HG03432 (cell line): ENCODE measurements at regions not wholly inside any gene's neighbourhood (a gene's known extent, or its start where the extent isn't known, plus 50 kb on each side); places are given as distances from the start of the nearest gene placed in this dataset.

Source experiments
- ATAC-seq: cut with Tn5 transposase; IDR thresholded peaks from one replicate; pipeline ENCODE4 v1.9.1; 2021; ENCODE audit warnings: mild to moderate bottlenecking, moderate library complexity; ENCODE audit not compliant: unreplicated experiment

- ATAC-seq, result no peak
These were observed 240.3 kb upstream of the N4BP1 start for GRCh38 chr16:48850097-48850770.

- no peak for ATAC-seq
These were observed 236.3 kb upstream of the N4BP1 start for GRCh38 chr16:48846277-48846676.

- no peak for ATAC-seq
These were observed 235.3 kb upstream of the N4BP1 start for GRCh38 chr16:48845261-48845660.

GRCh38 chr16:48838349-48838748 lies 228.4 kb upstream of the N4BP1 start:
- no peak for ATAC-seq

GRCh38 chr16:48836636-48837035 lies 226.7 kb upstream of the N4BP1 start:
- ATAC-seq, result no peak

GRCh38 chr16:48836067-48836466 lies 226.1 kb upstream of the N4BP1 start:
- ATAC-seq, result no peak

GRCh38 chr16:48834576-48834975 lies 224.6 kb upstream of the N4BP1 start:
- ATAC-seq, result no peak

- no peak for ATAC-seq
These were observed 223.5 kb upstream of the N4BP1 start for GRCh38 chr16:48833461-48833860.

- no peak for ATAC-seq
These were observed 221.2 kb upstream of the N4BP1 start for GRCh38 chr16:48831076-48831722.

GRCh38 chr16:48829336-48830310 lies 219.6 kb upstream of the N4BP1 start:
- ATAC-seq, result no peak

GRCh38 chr16:48824271-48824670 lies 214.3 kb upstream of the N4BP1 start:
- ATAC-seq, result no peak

GRCh38 chr16:48822431-48822830 lies 212.5 kb upstream of the N4BP1 start:
- no peak for ATAC-seq

- no peak for ATAC-seq
These were observed 210.4 kb upstream of the N4BP1 start for GRCh38 chr16:48820379-48820778.

- no peak for ATAC-seq
These were observed 208.3 kb upstream of the N4BP1 start for GRCh38 chr16:48818257-48818656.

- ATAC-seq, result no peak
These were observed 207.1 kb upstream of the N4BP1 start for GRCh38 chr16:48817032-48817431.

- no peak for ATAC-seq
These were observed 206.4 kb upstream of the N4BP1 start for GRCh38 chr16:48816393-48816792.

- ATAC-seq, result no peak
These were observed 205.0 kb upstream of the N4BP1 start for GRCh38 chr16:48814994-48815393.

- no peak for ATAC-seq
These were observed 203.5 kb upstream of the N4BP1 start for GRCh38 chr16:48813485-48813884.

- ATAC-seq, result no peak
These were observed 202.9 kb upstream of the N4BP1 start for GRCh38 chr16:48812856-48813255.

GRCh38 chr16:48811478-48811877 lies 201.5 kb upstream of the N4BP1 start:
- ATAC-seq, result no peak

- ATAC-seq, result no peak
These were observed 200.9 kb upstream of the N4BP1 start for GRCh38 chr16:48810803-48811453.
